NCI-H510A (cell line): ENCODE measurements at regions not wholly inside any gene's neighbourhood (a gene's known extent, or its start where the extent isn't known, plus 50 kb on each side); places are given as distances from the start of the nearest gene placed in this dataset.

Experiments used
- DNase-seq: peaks from one replicate; lab custom pipeline; 2025; lab: John Stamatoyannopoulos, UW

DNA sequence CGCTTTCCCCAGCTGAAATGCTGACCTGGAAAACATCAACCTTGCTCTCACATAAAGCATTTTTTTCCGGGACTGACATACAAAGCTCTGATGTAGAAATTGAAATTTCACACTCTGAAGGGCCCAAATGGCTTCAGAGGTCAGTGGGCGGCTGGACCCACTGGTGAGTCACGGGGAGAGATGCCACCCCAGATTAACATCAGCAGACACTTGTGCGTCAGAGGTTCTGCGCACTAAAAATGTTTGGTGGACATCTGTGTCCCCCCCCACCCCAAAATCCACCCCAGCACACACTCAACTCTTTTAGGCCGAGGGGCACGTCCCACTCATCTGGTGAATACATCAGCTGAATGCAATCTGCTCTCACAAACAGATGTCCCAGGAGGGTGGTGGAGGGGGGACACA is 208.9 kb downstream of the ASB1 start:
- no peak for DNase-seq

DNA sequence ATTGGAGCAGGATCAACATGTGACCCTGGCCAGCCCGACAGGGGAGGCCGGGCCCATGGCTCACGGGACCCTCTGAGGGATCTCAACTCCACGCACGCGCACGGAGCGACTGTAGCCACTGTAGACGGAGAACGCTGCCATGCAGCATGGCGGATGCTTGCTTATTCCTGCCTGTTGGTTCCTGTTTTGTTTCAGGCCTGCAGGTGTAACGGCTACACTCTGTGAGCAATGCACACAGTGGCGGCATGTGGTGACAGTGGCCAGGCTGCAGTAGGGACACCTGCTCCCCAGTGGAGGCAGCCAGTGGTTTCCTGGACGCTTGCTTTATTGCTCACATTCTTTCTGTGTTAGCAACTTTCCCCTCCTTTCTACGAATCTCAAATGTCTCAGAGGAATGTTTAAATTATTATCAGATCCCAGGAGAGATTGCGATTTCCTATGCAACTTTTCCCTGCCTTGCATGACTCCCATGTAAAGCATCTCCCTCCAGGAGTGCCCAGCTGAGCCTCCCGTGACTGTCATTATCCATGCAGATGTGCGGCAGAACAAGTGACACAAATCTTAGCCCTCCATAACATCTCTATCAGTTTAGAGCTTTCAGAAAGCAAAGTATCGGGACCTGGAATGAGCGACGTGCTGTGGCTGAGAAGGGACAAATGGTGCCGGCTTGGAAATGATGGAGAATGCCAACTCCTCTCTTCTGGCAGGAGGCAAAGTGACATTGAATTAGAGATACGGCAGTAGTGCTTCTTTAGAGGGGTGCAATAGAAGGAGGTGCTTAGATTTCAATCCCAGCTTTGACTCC is 209.7 kb downstream of the ASB1 start:
- no peak for DNase-seq

DNA sequence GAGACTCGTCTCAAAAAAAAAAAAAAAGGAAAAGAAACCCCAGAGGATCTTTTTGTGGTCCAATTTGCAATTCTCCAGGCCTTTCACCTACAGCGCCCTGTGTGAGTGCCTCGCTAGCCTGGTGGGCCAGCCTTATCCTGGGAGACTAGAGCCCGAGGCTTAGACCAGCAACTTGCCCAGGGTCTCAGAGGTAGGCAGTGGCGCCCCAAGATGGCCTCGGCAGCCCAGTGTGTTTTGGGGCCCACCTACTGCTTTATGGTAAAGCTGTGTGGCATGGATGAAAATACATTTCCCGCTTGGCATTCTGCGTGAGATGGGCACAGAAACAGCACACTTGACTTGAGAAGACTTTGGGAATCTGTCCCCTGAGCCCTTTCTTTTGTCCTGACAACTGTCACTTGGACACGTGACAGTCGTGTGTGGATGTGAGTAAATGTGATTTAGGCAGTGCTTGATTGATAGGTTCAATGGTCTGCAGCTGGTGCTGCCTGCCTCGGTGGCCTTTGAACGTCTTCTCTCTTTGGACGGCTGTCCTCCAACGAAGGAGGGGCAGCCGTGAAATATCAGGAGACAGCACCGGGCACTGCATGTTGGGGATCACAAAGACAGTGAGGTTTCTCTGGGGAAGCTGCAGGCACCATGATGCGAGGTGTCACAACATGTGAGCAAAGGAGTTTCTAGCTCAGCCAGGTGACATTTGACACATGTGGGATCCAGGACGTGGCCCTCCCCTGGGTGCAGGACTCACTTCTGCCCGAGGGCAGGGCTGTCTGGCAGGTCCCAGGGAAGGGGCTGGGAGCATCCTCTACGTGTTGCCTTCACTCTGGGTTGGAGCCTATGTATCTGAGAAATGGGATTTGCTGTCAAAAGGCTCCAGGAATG is 209.5 kb upstream of the TWIST2 start:
- DNase-seq = no peak

GRCh38 chr2:238638982-238639628 is 208.8 kb upstream of the TWIST2 start:
- DNase-seq = no peak

GRCh38 chr2:238640486-238640885 is 207.4 kb upstream of the TWIST2 start:
- DNase-seq = no peak

DNA sequence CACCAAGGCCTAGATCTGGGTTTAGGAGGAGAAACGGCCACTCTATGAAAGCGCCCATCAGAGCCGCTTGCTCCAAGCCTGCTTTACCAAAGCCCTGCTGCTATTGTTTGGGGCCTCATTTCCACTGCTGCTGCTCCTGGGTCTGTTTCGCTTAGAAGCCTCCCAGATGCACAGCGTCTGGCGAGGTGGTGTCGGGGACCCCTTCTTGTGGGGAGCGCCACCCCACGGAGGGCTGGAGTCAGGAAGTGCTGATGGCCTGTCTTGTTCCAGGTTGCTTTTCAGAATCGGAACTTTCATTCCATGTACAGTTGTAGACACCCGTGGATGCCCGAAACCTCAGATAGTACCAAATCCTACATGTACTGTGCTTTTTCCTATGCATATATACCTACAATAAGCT is 204.9 kb upstream of the TWIST2 start:
- DNase-seq = no peak

DNA sequence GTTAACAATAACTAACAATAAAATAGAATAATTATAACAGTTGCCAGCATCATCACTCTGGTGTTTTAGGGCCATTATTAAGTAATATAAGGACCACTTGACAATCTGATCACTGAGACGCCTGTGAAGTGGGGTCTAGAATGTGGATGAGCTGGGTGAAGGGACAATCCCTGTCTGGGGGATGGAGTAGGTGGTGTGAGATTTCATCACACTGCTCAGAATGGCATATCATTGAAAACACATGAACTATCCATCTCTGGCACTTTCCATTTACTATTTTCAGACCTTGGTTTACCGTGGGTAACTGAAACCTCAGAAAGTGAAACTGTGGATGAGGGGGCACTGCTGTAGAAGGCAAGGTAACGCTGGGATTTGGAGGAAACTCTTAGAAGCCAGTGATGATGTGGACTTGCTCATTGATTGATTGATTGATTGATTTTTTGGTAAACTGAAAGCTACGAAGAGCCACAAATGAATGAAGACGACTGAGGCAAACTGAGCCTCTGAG is 204.4 kb upstream of the TWIST2 start:
- DNase-seq = no peak

DNA sequence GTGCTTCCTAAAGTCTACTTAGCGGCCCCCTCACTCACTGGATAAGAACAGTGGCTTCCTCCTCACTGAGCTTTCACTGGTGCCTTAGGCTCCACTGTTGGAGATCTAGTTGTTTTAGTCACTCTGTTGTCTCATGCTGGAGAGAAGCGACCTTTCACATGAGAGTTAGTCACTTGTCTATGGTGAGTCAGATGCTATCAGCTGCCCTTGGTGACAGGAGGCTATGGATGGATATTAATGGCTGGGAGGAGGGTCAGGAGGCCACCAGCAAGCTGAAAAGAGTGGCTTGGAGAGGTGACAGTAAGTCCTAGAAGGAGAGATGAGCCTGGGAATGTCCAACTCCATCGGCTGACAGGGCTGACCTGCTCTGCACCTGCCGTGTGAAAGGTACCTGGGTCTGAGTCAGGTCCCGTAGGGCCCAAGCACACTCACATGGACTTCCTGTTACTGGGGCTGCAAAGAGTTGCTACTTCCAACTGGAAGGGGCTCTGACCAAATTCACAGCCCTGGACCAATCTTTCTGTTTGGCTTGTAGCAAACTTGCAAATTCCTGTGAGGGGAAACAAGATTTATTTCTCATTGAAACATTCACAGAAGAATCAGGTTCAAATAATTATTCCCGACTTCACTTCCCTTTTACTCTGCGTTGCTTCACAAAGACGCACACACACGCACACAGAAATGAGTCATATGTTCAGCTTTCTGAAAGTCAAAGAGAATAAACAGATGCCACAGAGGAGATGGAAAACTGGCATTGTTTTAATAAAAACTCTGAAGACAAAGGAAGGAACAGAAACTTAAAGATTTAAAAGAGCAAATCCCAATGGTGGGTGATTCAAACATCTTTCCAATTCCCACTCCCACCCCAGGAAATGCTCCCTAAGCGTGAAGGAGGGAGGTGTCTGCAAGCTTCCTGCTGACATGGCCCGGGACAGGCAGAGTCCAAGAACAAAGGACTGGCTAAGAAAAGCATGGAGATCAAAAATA is 203.5 kb upstream of the TWIST2 start:
- no peak for DNase-seq

DNA sequence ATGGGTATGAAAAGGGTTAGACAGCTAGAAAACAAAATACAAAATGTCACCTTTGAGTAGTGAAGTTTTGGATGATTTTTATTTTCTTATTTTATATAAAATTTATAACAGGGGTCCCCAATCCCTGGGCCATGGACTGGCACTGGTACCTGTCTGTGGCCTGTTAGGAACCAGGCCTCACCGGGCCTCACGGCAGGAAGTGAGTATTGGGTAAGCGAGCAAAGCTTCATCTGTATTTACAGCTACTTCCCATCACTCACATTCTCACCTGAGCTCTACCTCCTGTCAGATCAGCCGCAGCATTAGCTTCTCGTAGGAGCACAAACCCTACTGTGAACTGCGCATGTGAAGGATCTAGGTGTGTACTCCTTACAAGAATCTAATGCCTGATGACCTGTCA is 202.8 kb upstream of the TWIST2 start:
- no peak for DNase-seq

DNA sequence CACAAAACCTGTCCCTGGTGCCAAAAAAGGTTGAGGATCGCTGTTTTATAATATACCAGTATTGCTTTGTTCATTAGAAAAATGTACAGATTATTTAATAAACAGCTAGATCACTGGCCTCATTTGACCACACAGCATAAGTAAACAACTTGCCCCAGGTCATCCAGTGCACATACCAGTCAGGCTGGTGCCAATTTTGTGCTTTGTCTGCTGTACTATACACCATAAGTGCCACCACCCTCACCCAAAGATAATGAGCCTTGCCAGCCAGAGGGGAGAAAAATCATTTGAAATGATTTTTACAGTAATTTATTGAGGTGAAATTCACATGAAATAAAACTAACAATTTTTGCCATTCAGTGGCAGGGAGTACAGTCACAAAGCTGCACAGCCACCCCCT is 202.2 kb upstream of the TWIST2 start:
- DNase-seq = no peak

DNA sequence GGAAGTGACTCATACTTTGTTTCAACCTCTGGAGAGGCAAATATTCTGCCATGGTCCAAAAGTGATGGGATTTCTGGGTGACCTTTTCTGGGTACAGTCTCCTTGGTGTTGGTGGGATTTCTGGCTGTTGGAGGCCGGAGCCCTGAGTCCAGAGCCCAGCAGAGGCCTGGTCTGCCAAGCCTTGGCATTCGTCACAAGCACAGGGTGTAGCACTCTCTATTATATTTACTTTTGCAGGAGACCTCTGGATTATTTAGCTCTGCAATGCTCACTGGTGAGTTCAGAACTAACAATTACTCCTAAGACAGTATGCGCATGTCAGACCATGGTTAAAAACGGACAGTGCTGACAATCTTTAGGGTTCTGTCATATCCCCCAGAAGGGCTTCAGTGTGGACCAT is 201.6 kb upstream of the TWIST2 start:
- DNase-seq = no peak

DNA sequence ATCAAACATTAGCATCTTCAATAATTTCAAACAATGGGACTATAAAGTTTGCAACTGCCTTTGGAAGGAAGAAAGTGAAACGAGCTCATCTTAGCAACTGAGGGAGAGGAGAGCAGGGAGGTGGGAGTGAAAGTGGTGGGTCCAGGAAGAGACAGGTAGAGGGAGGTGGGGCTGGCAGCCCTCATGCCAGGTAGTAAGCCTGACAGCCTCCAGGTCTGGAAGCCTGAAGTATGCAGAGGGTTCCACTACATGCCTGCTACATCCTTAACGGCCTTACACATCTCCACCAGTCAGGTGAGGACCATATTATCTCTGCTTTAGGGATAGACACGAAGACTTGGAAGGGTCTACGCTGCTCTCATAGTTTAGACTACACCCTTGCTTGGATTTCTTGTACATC is 201.1 kb upstream of the TWIST2 start:
- DNase-seq = no peak

DNA sequence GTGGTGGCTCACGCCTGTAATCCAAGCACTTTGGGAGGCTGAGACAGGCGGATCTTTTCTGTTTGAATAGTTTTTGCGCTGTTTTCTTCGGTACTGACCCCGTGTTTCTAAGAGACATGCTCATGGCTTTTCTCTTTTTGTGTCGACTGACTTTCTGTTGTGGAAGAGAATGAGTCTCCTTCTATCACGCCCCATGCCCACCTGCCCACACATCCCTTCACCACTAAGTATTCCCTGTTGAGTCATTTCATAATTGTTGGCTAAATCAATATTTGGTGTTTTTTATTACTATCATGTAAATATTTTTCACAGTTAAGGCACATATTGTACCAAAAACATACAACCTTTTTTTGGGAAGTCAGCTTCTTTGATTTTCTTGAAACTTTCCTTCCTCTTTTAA is 198.8 kb upstream of the TWIST2 start:
- no peak for DNase-seq

GRCh38 chr2:238649936-238650518 is 197.9 kb upstream of the TWIST2 start:
- DNase-seq = no peak

DNA sequence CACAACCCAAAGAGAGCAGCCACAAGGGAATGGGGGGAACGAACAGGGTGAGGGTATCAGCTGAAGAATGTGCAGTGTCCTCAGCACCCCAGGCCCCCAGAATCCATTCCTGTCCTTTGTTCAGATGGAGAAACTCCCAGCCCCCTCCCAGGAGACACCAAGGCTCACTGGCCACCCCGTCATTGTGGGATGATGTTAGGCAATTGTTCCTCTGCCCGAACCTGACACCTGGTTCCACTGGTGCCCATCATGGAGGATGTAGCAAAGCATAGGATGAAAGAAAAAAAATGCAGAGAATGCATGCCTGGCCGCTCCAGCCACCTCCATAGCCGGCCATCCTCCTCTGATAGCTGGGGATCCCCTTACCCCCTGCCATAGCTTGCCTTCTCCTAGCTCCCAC is 197.3 kb upstream of the TWIST2 start:
- no peak for DNase-seq

- no peak for DNase-seq
These were observed 196.4 kb upstream of the TWIST2 start for GRCh38 chr2:238651306-238652052.

DNA sequence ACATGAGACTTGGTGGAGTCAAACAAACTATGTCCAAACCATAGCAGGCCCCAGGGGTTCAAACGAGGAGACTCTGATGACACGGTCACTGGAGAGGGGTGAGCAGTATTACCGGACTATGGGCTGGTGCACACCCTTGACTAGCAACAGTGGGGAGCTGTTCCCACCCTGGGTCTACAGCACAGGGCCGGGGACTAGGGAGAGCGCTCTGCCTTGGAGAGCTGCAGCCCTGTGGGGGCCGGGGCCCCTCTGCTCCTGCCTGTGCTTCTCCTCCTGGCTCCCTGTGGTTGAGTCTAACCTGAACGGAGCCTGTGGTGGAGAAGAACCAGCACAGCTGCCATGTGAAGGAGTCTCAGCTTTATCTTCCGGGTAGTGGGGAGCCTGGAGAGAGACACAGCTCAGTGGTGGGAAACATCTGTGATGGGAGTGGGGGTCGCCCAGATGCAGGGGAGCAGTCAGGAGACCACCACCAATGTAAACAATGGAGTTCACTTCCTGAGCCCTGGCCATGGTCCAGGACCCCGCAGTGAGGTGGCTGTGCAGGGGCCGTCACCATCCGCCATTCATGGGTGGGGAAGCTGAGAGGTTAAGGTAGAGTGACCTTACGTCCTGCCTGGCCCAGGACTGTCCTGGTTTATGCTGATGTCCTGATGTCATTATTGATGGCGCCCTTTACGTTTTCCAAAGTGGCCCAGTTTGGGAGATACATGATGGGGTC is 195.7 kb upstream of the TWIST2 start:
- DNase-seq = no peak

DNA sequence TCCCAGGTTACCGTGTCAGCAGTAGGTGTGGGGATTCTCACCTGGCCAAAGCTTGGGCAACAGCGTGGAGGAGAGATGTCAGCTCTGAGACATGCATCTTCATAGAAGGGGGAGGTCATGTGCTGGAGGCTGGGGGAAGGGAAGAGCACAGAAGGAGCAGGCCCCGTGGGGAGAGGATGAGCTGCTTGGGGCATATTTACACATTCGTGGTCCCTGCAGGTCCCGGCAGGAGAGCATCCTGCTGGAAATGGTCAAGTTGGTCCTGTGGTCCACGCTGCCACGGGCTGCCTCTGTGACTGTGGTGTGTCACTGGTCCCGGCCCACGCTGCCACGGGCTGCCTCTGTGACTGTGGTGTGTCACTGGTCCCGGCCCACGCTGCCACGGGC is 195.1 kb upstream of the TWIST2 start:
- DNase-seq = no peak

GRCh38 chr2:238653431-238654109 is 194.3 kb upstream of the TWIST2 start:
- DNase-seq = no peak
